COLO829 (cell line): ENCODE measurements at regions not wholly inside any gene's neighbourhood (a gene's known extent, or its start where the extent isn't known, plus 50 kb on each side); places are given as distances from the start of the nearest gene placed in this dataset.
A peak's percentile ranks its signal among the peaks of the same experiment; 100 is the strongest.

ENCODE experiments used
- DNase-seq: peaks from one replicate; pipeline ENCODE4 v3.0.0; 2012; ENCODE audit warnings: low spot score

- DNase-seq = peak; percentile 70
Observed at GRCh38 chr12:97275256-97275655, 187.3 kb upstream of the RMST start.

- DNase-seq = no peak
Observed at GRCh38 chr12:97275728-97276590, 186.6 kb upstream of the RMST start.

GRCh38 chr12:97276661-97277429, 185.8 kb upstream of the RMST start:
- DNase-seq = no peak

- no peak for DNase-seq
Observed at GRCh38 chr12:97283297-97283696, 179.3 kb upstream of the RMST start.

- no peak for DNase-seq
Observed at GRCh38 chr12:97288531-97288930, 174.1 kb upstream of the RMST start.

- DNase-seq = no peak
Observed at GRCh38 chr12:97292588-97292987, 170.0 kb upstream of the RMST start.

- DNase-seq = no peak
Observed at GRCh38 chr12:97293541-97293940, 169.1 kb upstream of the RMST start.

- DNase-seq = no peak
Observed at GRCh38 chr12:97299847-97300246, 162.8 kb upstream of the RMST start.

GRCh38 chr12:97300431-97300830, 162.2 kb upstream of the RMST start:
- no peak for DNase-seq

- DNase-seq = peak; percentile 4
Observed at GRCh38 chr12:97300891-97301290, 161.7 kb upstream of the RMST start.

- DNase-seq = no peak
Observed at GRCh38 chr12:97301576-97301975, 161.0 kb upstream of the RMST start.

GRCh38 chr12:97305651-97306050, 157.0 kb upstream of the RMST start:
- DNase-seq = no peak

- no peak for DNase-seq
Observed at GRCh38 chr12:97306147-97306546, 156.5 kb upstream of the RMST start.

- DNase-seq = peak; percentile 14
Observed at GRCh38 chr12:97308576-97309198, 153.9 kb upstream of the RMST start.

GRCh38 chr12:97309921-97310320, 152.7 kb upstream of the RMST start:
- no peak for DNase-seq

GRCh38 chr12:97312570-97313135, 150.0 kb upstream of the RMST start:
- DNase-seq = no peak

- DNase-seq = no peak
Observed at GRCh38 chr12:97313471-97314190, 149.0 kb upstream of the RMST start.

- no peak for DNase-seq
Observed at GRCh38 chr12:97316321-97316720, 146.3 kb upstream of the RMST start.

GRCh38 chr12:97321621-97322020, 141.0 kb upstream of the RMST start:
- no peak for DNase-seq

- no peak for DNase-seq
Observed at GRCh38 chr12:97322388-97322787, 140.2 kb upstream of the RMST start.

- DNase-seq = no peak
Observed at GRCh38 chr12:97323154-97323553, 139.4 kb upstream of the RMST start.

GRCh38 chr12:97324471-97324870, 138.1 kb upstream of the RMST start:
- DNase-seq = no peak
